ENCODE measurements at regions not wholly inside any gene's neighbourhood (a gene's known extent, or its start where the extent isn't known, plus 50 kb on each side); places are given as distances from the start of the nearest gene placed in this dataset.
"Not testable (repeated sequence)": the region's sequence is repeated elsewhere in the genome, so short reads cannot be mapped to it uniquely, and the experiment has no call there.

- intact Hi-C loops (cut with DNase I), result loop anchor here (5.0 kb wide), 1 partner anchor 346 kb away; no protein-coding TSS in a partner anchor
- ATAC-seq (ENCODE audit: poor library complexity), result no peak
Measured at GRCh38 chr12:5096241-5096924, 52.7 kb downstream of the KCNA5 start.

GRCh38 chr12:5097786-5098185 is 54.1 kb downstream of the KCNA5 start:
- no peak for DNase-seq
- no peak for ATAC-seq (ENCODE audit: poor library complexity)
- intact Hi-C loops (cut with DNase I), result loop anchor here (5.0 kb wide), 1 partner anchor 345 kb away; no protein-coding TSS in a partner anchor

More at GRCh38 chr12:5096241-5096924, 52.7 kb downstream of the KCNA5 start:
- DNase-seq, result no peak

GRCh38 chr12:5099136-5099535 is 55.5 kb downstream of the KCNA5 start:
- ATAC-seq (ENCODE audit: poor library complexity) (no peak), DNase-seq (no peak)
- intact Hi-C loops (cut with DNase I), result loop anchor here (5.0 kb wide), 1 partner anchor 343 kb away; no protein-coding TSS in a partner anchor

- ATAC-seq (ENCODE audit: poor library complexity) (no peak), DNase-seq (no peak)
- intact Hi-C loops (cut with DNase I), result loop anchor here (5.0 kb wide), 1 partner anchor 343 kb away; no protein-coding TSS in a partner anchor
Measured at GRCh38 chr12:5099591-5099990, 55.9 kb downstream of the KCNA5 start.

- intact Hi-C loops (cut with DNase I), result no loop called here
- DNase-seq (no peak), ATAC-seq (ENCODE audit: poor library complexity) (no peak)
Measured at GRCh38 chr12:5101686-5102085, 58.0 kb downstream of the KCNA5 start.

- no peak for DNase-seq
- intact Hi-C loops (cut with DNase I), result no loop called here
- ATAC-seq (ENCODE audit: poor library complexity), result no peak
Measured at GRCh38 chr12:5102261-5102789, 58.6 kb downstream of the KCNA5 start.

GRCh38 chr12:5102806-5103205 is 59.1 kb downstream of the KCNA5 start:
- ATAC-seq (ENCODE audit: poor library complexity), result no peak
- intact Hi-C loops (cut with DNase I), result no loop called here
- DNase-seq, result no peak

GRCh38 chr12:5110345-5110744 is 66.7 kb downstream of the KCNA5 start:
- no peak for DNase-seq
- no peak for ATAC-seq (ENCODE audit: poor library complexity)
- intact Hi-C loops (cut with DNase I), result no loop called here

- DNase-seq (no peak), ATAC-seq (ENCODE audit: poor library complexity) (no peak)
- intact Hi-C loops (cut with DNase I), result no loop called here
Measured at GRCh38 chr12:5114436-5114835, 70.8 kb downstream of the KCNA5 start.

- intact Hi-C loops (cut with DNase I); DNase-seq; ATAC-seq (ENCODE audit: poor library complexity): not testable (repeated sequence)
Measured at GRCh38 chr12:5121784-5122183, 78.1 kb downstream of the KCNA5 start.

- ATAC-seq (ENCODE audit: poor library complexity); DNase-seq; intact Hi-C loops (cut with DNase I): not testable (repeated sequence)
Measured at GRCh38 chr12:5122256-5122831, 78.7 kb downstream of the KCNA5 start.

GRCh38 chr12:5123921-5124320 is 80.2 kb downstream of the KCNA5 start:
- DNase-seq (no peak), ATAC-seq (ENCODE audit: poor library complexity) (no peak)
- intact Hi-C loops (cut with DNase I), result no loop called here

- ATAC-seq (ENCODE audit: poor library complexity) (no peak), DNase-seq (no peak)
- intact Hi-C loops (cut with DNase I), result no loop called here
Measured at GRCh38 chr12:5124401-5124800, 80.7 kb downstream of the KCNA5 start.

- DNase-seq, result no peak
- intact Hi-C loops (cut with DNase I), result no loop called here
- ATAC-seq (ENCODE audit: poor library complexity), result no peak
Measured at GRCh38 chr12:5134861-5135525, 91.3 kb downstream of the KCNA5 start.

- intact Hi-C loops (cut with DNase I), result no loop called here
- DNase-seq (no peak), ATAC-seq (ENCODE audit: poor library complexity) (no peak)
Measured at GRCh38 chr12:5138256-5138655, 94.6 kb downstream of the KCNA5 start.

- no peak for ATAC-seq (ENCODE audit: poor library complexity)
- intact Hi-C loops (cut with DNase I), result no loop called here
Measured at GRCh38 chr12:5138845-5139244, 95.2 kb downstream of the KCNA5 start.

GRCh38 chr12:5139751-5140150 is 96.1 kb downstream of the KCNA5 start:
- DNase-seq, result no peak
- intact Hi-C loops (cut with DNase I), result no loop called here
- no peak for ATAC-seq (ENCODE audit: poor library complexity)

More at GRCh38 chr12:5138845-5139244, 95.2 kb downstream of the KCNA5 start:
- DNase-seq, result no peak

GRCh38 chr12:5140190-5140589 is 96.5 kb downstream of the KCNA5 start:
- ATAC-seq (ENCODE audit: poor library complexity) (no peak), DNase-seq (no peak)
- intact Hi-C loops (cut with DNase I), result no loop called here

GRCh38 chr12:5148880-5149279 is 105.2 kb downstream of the KCNA5 start:
- DNase-seq (no peak), ATAC-seq (ENCODE audit: poor library complexity) (no peak)
- intact Hi-C loops (cut with DNase I), result no loop called here

GRCh38 chr12:5154091-5154490 is 110.4 kb downstream of the KCNA5 start:
- intact Hi-C loops (cut with DNase I), result no loop called here
- DNase-seq, result no peak
- no peak for ATAC-seq (ENCODE audit: poor library complexity)
